Right atrium auricular region (tissue), 2 donors: ENCODE measurements at regions not wholly inside any gene's neighbourhood (a gene's known extent, or its start where the extent isn't known, plus 50 kb on each side); places are given as distances from the start of the nearest gene placed in this dataset.

ENCODE experiments used
- DNase-seq: peaks from one replicate; pipeline ENCODE4 v3.0.0-alpha.2; 2019; ENCODE audit warnings: low spot score
- H3K27ac ChIP-seq, 2 donors: fragments of 200-600 bp; sonication (generic); 1 replicate in 1 of 2; 2 replicates in 1 of 2; pipeline ENCODE4 v1.5.1; 2016 to 2019
- H3K27me3 ChIP-seq, 2 donors: fragments of 200-600 bp; sonication (generic); one replicate each; pipeline versions ENCODE4 v1.5.1 to v1.6.0; 2017 to 2019
- H3K36me3 ChIP-seq: fragments of 200-600 bp; sonication (generic); one replicate; pipeline ENCODE4 v1.5.1; 2016
- H3K4me1 ChIP-seq, 2 donors: fragments of 200-600 bp; sonication (generic); one replicate each; pipeline versions ENCODE4 v1.5.1 to v1.6.0; 2017 to 2019
- H3K4me3 ChIP-seq, 2 donors: fragments of 200-600 bp; sonication (generic); 1 replicate in 1 of 2; 2 replicates in 1 of 2; pipeline ENCODE4 v1.5.1; 2017 to 2019; ENCODE audit warnings: mild to moderate bottlenecking in 1 of 2, moderate library complexity in 1 of 2
- H3K9me3 ChIP-seq, 2 donors: fragments of 200-600 bp; sonication (generic); one replicate each; pipeline ENCODE4 v1.5.1; 2019
- CTCF ChIP-seq, 2 donors: fragments of 200-600 bp; sonication (generic); IDR thresholded peaks; one replicate each; pipeline ENCODE4 v1.5.1; 2019; ENCODE audit warnings: antibody characterized with exemption in 2 of 2

- Histone ChIP-seq H3K27ac (no peak overlapping the region), H3K4me1 (no peaks in the 10 kb centered on the region), H3K4me3 (no peak overlapping the region), H3K27me3 (no peaks in the 10 kb centered on the region), H3K9me3 (peaks cover 0 to 4% of the 10 kb centered on the region in 2 donors), H3K36me3 (no peaks in the 10 kb centered on the region)
- TF ChIP-seq CTCF (IDR thresholded peaks at IDR 0.05): no peak
- no peak for DNase-seq
Observed at GRCh38 chrX:76657499-76657898, 230.0 kb downstream of the MAGEE1 start.
